Mucosa of stomach (tissue), 1 donor: ENCODE measurements at regions not wholly inside any gene's neighbourhood (a gene's known extent, or its start where the extent isn't known, plus 50 kb on each side); places are given as distances from the start of the nearest gene placed in this dataset.

Source experiments
- H3K27me3 ChIP-seq: one replicate; pipeline ENCODE4 v1.7.0; 2013; ENCODE audit warnings: mild to moderate bottlenecking, low read length; ENCODE audit not compliant: control insufficient read depth, insufficient read depth
- H3K36me3 ChIP-seq: one replicate; pipeline ENCODE4 v1.7.0; 2013; ENCODE audit warnings: low read length; ENCODE audit not compliant: control insufficient read depth, insufficient read depth
- H3K4me1 ChIP-seq: one replicate; pipeline ENCODE4 v1.7.0; 2013; ENCODE audit warnings: mild to moderate bottlenecking, low read length; ENCODE audit not compliant: control insufficient read depth, insufficient read depth
- H3K4me3 ChIP-seq: one replicate; pipeline ENCODE4 v1.7.0; 2013; ENCODE audit warnings: low read length
- H3K9ac ChIP-seq: one replicate; pipeline ENCODE4 v1.7.0; 2013; ENCODE audit warnings: mild to moderate bottlenecking, low read length, moderate library complexity
- H3K9me3 ChIP-seq: one replicate; pipeline ENCODE4 v1.7.0; 2013; ENCODE audit warnings: mild to moderate bottlenecking, low read length, moderate library complexity; ENCODE audit not compliant: control insufficient read depth
- donor health status: Pancreatic carcinoma.

GRCh38 chr16:65541646-65542045 is 419.8 kb upstream of the CDH11 start:
- Histone ChIP-seq H3K9ac (no peak overlapping the region), H3K27me3 (no peaks in the 10 kb centered on the region), H3K4me1 (no peaks in the 10 kb centered on the region), H3K36me3 (no peaks in the 10 kb centered on the region), H3K9me3 (no peaks in the 10 kb centered on the region), H3K4me3 (no peak overlapping the region)

DNA sequence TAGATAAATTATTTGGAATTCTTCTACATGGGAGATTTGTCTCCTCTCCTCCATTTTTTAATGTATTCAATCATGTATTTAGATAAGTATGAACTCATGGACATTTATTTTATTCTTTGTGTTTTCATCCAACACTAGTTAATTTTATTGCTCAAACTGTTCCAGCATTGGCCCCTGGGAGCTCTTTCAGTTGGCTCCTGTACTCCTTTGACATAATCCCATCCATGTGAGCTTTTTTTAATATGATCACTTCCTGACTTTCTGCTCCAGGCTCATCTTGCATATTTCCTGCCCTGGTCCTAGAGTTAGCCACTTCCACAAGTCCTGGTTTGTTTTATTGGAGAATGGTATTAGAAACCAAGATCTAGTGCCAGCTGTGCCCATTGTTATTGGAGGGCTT is 419.0 kb upstream of the CDH11 start:
- no peaks in the 10 kb centered on the region for H3K27me3 ChIP-seq
- no peaks in the 10 kb centered on the region for H3K9me3 ChIP-seq
- H3K36me3 ChIP-seq, result no peaks in the 10 kb centered on the region
- no peak overlapping the region for H3K9ac ChIP-seq
- H3K4me1 ChIP-seq, result no peaks in the 10 kb centered on the region
- no peak overlapping the region for H3K4me3 ChIP-seq

- no peaks in the 10 kb centered on the region for H3K27me3 ChIP-seq
- H3K4me1 ChIP-seq, result no peaks in the 10 kb centered on the region
- no peaks in the 10 kb centered on the region for H3K9me3 ChIP-seq
- H3K4me3 ChIP-seq, result no peak overlapping the region
- H3K9ac ChIP-seq, result no peak overlapping the region
- no peaks in the 10 kb centered on the region for H3K36me3 ChIP-seq
Measured at GRCh38 chr16:65538976-65539375, 417.1 kb upstream of the CDH11 start.

- no peak overlapping the region for H3K9ac ChIP-seq
- H3K4me3 ChIP-seq, result no peak overlapping the region
- H3K36me3 ChIP-seq, result no peaks in the 10 kb centered on the region
- no peaks in the 10 kb centered on the region for H3K4me1 ChIP-seq
- no peaks in the 10 kb centered on the region for H3K27me3 ChIP-seq
- H3K9me3 ChIP-seq, result no peaks in the 10 kb centered on the region
Measured at GRCh38 chr16:65537336-65537735, 415.5 kb upstream of the CDH11 start.

GRCh38 chr16:65534121-65534528 is 412.3 kb upstream of the CDH11 start:
- no peaks in the 10 kb centered on the region for H3K9me3 ChIP-seq
- no peaks in the 10 kb centered on the region for H3K36me3 ChIP-seq
- no peaks in the 10 kb centered on the region for H3K27me3 ChIP-seq
- H3K9ac ChIP-seq, result no peak overlapping the region
- no peaks in the 10 kb centered on the region for H3K4me1 ChIP-seq
- no peak overlapping the region for H3K4me3 ChIP-seq

- Histone ChIP-seq H3K4me3 (no peak overlapping the region), H3K9me3 (no peaks in the 10 kb centered on the region), H3K36me3 (no peaks in the 10 kb centered on the region), H3K27me3 (no peaks in the 10 kb centered on the region), H3K4me1 (no peaks in the 10 kb centered on the region), H3K9ac (no peak overlapping the region)
Measured at GRCh38 chr16:65532846-65533245, 411.0 kb upstream of the CDH11 start.

- H3K4me3 ChIP-seq, result no peak overlapping the region
- no peak overlapping the region for H3K9ac ChIP-seq
- H3K27me3 ChIP-seq, result no peaks in the 10 kb centered on the region
- no peaks in the 10 kb centered on the region for H3K36me3 ChIP-seq
- H3K4me1 ChIP-seq, result no peaks in the 10 kb centered on the region
- no peaks in the 10 kb centered on the region for H3K9me3 ChIP-seq
Measured at GRCh38 chr16:65532258-65532657, 410.4 kb upstream of the CDH11 start.

DNA sequence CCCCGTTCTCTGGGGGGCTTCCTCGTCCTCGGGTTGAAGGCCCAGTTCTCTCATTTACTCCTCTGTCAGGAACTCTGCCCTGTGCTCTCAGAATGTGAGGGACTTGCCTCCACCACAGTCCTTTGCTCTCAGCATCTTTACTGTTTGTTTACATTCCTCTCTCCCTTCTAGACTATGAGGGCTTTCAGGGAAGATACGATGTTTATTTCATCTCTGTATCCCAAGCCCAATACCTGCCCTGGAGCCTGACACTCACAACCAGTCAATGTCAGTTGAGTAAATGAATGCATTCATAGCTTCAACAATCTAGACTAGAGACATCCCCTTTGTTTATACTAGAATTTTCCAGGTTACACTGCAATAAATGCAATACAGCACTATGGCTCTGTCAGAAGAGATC is 409.6 kb upstream of the CDH11 start:
- no peak overlapping the region for H3K4me3 ChIP-seq
- no peaks in the 10 kb centered on the region for H3K27me3 ChIP-seq
- no peaks in the 10 kb centered on the region for H3K9me3 ChIP-seq
- no peaks in the 10 kb centered on the region for H3K4me1 ChIP-seq
- no peak overlapping the region for H3K9ac ChIP-seq
- H3K36me3 ChIP-seq, result no peaks in the 10 kb centered on the region

GRCh38 chr16:65525707-65526106 is 403.8 kb upstream of the CDH11 start:
- Histone ChIP-seq H3K4me3 (no peak overlapping the region), H3K27me3 (no peaks in the 10 kb centered on the region), H3K9me3 (no peaks in the 10 kb centered on the region)

GRCh38 chr16:65524997-65525396 is 403.1 kb upstream of the CDH11 start:
- Histone ChIP-seq H3K36me3 (no peaks in the 10 kb centered on the region), H3K27me3 (no peaks in the 10 kb centered on the region), H3K9me3 (no peaks in the 10 kb centered on the region), H3K4me3 (no peak overlapping the region), H3K4me1 (no peaks in the 10 kb centered on the region), H3K9ac (no peak overlapping the region)

More at GRCh38 chr16:65525707-65526106, 403.8 kb upstream of the CDH11 start:
- Histone ChIP-seq H3K4me1 (no peaks in the 10 kb centered on the region), H3K36me3 (no peaks in the 10 kb centered on the region), H3K9ac (no peak overlapping the region)

- no peaks in the 10 kb centered on the region for H3K9me3 ChIP-seq
- no peaks in the 10 kb centered on the region for H3K27me3 ChIP-seq
- H3K4me1 ChIP-seq, result no peaks in the 10 kb centered on the region
Measured at GRCh38 chr16:65524231-65524630, 402.4 kb upstream of the CDH11 start.

DNA sequence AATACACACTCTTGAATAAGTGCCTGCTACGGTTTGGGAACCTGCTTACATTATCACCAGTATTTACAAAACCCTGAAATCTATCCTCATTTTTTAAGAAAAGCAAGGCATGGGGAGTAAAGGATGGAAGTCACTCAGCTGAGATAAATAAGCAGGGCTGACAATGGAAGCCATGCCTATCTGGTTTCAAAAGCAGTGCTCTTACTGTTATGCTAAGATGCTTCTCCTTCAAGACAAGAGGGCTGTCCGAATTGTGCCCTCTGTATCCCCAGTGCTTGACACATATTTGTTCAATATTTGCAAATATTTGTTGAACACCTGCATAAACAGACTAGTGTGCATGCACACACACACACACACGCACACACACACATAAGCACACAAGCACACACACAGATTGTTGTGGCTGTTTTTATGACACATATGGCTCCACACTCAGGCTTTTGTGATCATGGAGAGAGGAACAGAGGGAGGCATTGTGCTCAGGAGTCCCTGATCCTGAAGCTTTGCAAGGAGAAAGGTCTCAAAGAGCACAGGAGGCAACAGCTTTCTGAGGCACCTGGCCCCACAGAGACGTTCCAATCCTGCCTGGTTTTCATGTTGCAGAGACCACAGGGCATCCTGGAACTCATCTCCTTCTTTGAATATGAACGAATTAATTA is 401.6 kb upstream of the CDH11 start:
- Histone ChIP-seq H3K4me3 (no peak overlapping the region), H3K27me3 (no peaks in the 10 kb centered on the region), H3K4me1 (no peaks in the 10 kb centered on the region)

More at GRCh38 chr16:65524231-65524630, 402.4 kb upstream of the CDH11 start:
- Histone ChIP-seq H3K36me3 (no peaks in the 10 kb centered on the region), H3K9ac (no peak overlapping the region), H3K4me3 (no peak overlapping the region)

DNA sequence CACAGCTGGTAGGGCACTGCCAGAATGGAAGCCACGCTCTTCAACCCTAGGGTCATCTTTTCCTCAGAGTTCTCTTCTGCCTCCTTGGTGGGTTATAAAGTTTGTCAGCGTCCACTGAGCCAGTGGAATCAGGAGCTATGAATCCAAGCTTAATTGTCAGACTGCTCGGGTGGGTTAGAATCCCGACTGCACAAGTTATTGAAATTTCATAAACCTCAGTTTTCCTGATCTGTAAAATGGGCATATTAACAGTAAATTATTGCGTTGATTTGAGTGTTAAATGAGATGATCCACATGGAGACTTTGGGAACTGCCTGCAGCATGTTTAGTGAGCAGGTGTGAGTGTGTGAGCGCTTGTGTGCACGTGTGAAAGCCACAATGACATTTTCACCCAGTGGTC is 400.5 kb upstream of the CDH11 start:
- Histone ChIP-seq H3K4me3 (no peak overlapping the region), H3K4me1 (no peaks in the 10 kb centered on the region), H3K9me3 (no peaks in the 10 kb centered on the region), H3K36me3 (no peaks in the 10 kb centered on the region), H3K9ac (no peak overlapping the region), H3K27me3 (no peaks in the 10 kb centered on the region)

More for the DNA sequence above, 401.6 kb upstream of the CDH11 start:
- Histone ChIP-seq H3K9ac (no peak overlapping the region), H3K9me3 (no peaks in the 10 kb centered on the region), H3K36me3 (no peaks in the 10 kb centered on the region)
